NCI-H1417 (cell line): ENCODE measurements at regions not wholly inside any gene's neighbourhood (a gene's known extent, or its start where the extent isn't known, plus 50 kb on each side); places are given as distances from the start of the nearest gene placed in this dataset.
"Not testable (repeated sequence)": the region's sequence is repeated elsewhere in the genome, so short reads cannot be mapped to it uniquely, and the experiment has no call there.

Source experiments
- DNase-seq, 3 experiments: peaks; one replicate each; lab custom pipeline; 2025; lab: John Stamatoyannopoulos, UW

DNA sequence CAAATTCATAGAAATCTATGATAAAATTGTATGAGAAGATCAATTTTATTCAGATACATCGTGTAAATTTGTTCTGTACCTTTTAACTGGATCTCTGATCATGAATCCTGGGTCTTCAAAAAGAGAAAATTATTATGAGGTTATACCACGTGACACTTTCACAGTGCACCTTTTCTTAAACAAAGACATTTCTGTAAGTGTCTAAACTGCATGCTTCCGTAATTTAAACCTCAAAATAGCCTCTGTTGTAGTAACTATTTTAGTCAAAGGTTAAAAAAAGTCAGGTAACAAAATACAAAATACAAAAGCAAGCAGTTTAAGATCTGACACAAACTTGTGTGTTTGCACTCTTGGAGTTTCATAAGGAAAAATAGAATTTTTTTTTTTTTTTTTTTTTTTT lies 171.3 kb downstream of the SPIN4 start:
- not testable (repeated sequence) for DNase-seq

DNA sequence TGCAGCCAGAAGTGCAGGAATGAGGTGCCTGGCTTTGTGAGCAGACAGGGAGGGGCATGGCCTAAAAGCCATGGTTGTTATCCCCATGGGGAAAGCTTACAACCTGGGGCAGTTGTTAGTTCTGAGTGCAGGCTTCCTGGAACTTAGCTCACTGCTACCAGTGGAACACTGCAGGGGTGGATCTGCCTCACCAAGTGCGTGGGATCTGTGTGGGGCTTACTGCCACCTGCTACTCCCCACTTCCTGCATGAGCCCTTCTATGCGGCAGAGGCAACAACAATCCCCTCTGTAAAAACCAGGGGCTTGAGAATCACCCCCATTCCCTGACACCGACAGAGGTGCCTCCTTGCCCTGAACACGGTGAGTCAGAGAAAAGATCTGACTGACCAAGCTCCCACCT lies 174.6 kb downstream of the SPIN4 start:
- not testable (repeated sequence) for DNase-seq

DNA sequence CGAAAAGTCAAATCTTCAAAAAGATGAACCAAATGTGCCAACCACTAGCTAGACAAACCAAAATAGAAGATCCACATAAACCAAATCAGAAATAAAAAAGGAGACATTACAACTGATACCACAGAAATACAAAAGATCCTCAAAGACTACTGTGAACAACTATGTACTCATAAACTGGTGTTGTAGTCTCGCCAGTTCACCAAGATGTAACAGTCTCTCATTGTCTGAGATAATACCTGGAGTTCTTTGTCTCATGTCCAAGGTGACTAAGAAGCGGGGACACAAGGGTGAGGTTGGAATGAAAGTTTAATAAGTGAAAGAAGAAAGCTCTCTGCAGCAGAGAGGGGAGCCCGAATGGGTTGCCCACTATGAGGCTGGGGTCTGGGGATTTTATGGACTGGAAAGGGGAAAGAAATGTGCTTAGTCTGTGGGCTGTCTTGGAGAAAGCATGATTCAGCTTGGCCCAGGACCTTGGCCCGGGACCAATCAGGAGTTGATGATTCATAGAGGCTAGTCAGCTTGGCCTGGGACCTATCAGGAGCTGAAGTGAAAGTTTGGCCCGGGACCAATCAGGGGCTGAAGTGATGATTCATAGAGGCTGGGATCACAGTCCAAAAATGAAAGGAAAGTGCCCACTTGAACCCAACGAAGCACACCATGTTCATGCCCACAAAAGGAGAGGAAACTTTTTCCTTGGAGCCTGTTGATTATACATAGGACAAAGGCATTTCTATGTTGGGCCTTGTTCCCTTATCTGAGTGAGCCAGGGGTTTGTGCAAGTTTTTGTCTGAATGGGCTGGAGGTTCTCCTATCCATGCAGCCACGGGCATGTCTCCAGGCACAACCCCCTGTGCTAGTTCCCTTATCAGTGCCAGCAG lies 177.1 kb downstream of the SPIN4 start:
- DNase-seq = not testable (repeated sequence)

DNA sequence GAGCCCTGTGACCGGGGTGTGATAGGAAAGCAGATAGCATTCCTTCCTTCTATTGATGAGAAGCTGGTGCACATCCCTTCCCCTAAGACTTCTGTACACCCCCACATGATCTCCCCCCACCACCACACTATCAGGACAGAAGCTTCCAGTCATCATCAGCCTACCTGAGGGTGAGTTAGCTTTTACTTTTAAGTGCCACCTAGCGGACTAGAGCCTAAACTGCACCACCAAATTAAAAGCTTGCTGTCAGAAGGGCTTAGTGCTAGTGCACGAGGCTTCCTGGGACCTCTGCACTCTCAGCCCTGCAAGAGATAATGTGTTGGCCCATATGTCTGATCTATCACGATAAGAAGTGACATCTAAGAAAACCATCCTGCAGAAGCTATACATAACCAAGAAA lies 181.7 kb downstream of the SPIN4 start:
- not testable (repeated sequence) for DNase-seq

DNA sequence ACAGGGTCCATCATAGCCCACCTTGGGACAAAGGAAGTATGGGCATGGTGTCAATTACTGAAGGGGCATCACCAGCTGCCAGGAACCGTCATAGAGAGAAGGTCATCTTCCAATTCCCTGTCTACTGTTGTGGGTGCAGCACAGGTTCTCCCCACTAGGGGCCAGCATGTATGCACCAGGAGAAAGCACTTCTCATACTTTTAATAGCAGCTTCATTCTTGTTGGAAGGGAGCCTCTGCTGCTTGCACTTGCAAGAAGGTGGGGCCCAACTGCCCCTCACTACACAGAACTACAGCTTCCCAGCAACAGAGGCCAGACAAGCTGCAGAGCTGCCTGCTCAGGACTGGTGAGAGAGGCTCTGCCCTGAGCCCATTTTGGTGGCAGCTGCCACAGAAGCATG lies 182.2 kb downstream of the SPIN4 start:
- not testable (repeated sequence) for DNase-seq

DNA sequence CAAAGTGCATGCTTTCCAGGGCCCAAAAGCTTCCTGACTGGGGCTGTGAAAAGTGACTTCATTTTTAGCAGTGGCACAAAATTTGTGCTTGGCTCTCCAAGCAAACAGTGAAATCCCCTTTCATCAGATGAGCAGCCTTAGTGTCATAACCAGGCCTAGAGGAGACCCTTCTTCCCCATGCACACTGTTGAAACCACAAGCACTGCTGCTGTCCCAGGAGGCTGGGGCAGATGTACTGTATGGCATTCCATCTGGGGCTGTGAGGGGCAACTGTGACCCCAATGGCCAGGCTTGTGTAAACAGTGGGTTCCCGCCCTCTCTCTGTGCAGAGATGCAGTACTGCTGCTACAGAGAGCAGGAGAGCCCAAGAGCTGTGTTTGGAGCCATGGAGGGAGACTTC lies 184.1 kb downstream of the SPIN4 start:
- not testable (repeated sequence) for DNase-seq

DNA sequence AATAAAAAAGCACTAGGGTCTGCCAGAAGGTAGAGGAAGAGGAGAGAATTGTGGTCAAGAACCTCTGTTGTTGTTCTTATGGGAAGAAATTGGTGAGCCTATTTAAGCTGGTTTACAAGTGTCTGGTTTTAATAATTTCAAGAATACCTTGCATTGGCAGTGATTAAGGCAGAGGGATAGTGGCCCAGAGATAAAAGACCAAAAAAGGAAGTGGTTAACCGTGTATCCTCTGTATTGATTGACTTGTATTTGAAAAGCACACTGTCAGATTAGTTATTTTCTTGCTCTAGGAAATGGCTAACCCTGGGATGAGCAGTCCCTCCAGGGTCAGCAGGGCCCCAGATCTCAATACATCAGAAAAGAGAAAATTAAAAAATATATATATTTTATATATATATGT lies 190.1 kb downstream of the SPIN4 start:
- not testable (repeated sequence) for DNase-seq

DNA sequence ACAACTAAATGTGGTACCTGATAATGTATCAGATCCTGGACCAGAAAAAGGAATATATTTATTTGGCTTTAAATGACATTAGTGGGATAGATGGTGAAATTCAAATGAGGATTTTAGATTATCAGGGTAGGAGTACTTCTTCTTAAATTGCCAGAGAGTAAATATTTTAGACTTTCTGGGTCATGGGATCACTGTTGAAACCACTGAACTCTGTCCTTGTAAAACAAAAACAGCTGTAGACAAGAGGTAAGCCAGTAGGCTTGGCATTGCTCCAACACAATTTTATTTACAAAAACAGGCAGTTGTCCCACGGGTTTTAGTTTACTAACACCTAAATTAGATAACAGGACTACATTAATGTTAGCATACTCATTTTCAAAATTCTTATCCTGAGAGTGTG lies 190.8 kb downstream of the SPIN4 start:
- not testable (repeated sequence) for DNase-seq

DNA sequence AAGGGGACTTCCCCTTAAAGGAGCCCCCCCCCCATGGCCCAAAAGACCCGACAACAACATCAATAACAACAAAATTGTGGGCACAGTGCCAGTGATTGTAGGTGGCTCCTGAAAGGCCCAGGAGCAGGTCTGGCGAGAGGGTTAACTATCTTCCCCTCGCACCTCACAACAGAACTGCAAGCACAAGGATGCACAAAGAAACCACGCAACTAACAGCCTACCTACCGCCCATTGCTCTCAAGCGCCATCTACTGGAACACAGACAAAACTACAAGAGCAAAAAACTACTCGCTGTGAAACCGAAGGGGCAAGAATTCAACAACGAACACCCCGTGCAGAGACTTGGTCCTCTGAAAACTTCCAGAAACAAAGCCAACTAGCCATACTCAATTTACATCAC lies 205.6 kb downstream of the SPIN4 start:
- DNase-seq = not testable (repeated sequence)

DNA sequence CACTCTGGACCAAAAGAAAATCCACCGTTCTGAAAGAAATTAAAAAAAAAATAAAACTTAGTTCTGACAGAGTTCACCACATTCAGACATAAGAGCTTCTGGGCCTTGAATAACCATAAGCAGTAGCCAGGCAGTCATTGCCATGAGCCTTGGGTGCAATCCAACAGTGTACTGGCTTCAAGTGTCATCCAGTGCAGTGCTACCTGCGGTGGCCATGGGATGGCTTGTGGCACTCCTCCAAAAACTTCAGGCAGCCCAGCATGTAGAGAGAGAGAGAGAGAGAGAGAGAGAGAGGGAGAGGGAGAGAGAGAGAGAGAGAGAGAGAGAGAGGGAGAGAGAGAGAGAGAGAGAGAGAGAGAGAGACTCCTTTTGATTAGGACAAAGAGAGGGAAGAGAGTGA lies 208.5 kb downstream of the SPIN4 start:
- not testable (repeated sequence) for DNase-seq

DNA sequence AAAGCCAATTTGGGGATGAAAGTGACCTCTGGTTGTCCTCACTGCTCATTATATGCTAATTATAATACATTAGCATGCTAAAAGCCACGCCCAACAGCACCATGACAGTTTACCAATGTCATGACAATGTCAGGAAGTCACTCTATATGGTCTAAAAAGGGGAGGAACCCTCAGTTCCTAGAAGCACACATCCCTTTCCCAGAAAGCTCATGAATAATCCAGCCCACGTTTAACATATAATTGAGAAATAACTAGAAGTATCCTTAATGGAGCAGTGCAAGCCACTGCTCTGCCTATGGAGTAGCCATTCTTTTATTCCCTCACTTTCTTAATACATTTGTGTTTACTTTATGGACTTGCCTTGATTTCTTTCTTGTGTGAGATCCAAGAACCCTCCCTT lies 215.3 kb downstream of the SPIN4 start:
- DNase-seq = not testable (repeated sequence)

DNA sequence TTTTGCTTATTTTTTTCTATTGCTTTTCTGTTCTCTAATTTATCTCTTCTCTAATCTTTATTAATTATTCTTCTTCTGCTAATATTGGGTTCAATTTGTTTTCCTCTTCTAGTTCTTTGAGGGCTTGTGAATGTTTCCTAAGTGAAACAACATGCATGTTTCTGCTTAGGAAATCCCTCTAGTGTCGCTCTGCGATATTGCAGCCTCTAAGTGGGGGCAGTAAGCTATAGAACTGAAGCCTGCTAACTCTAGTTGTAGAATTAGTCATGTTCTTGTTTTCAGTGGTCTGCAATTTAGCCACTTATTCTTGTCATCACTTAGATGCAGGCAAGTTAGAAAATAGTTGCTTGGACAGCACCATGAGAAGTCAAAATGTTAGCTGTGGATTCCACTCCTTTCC lies 222.6 kb downstream of the SPIN4 start:
- DNase-seq = peak in 1 of 3 experiments; percentile 50

DNA sequence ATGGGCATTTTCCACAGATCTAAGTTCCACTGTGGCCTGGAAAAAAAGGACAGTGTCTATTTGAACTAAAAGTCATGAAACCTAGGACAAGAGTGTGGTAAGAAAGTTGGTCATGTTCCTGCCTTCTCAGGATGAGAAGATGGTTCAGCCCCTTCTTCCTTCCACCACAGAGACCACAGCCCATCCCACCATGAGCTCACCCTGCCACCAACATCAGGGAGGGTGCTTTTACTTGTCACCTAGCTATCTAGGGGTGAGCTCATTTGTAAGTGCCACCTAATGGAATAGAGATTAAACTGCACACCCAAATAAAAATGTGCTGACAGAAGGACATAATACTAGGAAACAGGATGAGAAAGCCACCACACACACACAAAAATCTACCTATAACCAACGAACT lies 235.9 kb downstream of the SPIN4 start:
- DNase-seq = no peak

DNA sequence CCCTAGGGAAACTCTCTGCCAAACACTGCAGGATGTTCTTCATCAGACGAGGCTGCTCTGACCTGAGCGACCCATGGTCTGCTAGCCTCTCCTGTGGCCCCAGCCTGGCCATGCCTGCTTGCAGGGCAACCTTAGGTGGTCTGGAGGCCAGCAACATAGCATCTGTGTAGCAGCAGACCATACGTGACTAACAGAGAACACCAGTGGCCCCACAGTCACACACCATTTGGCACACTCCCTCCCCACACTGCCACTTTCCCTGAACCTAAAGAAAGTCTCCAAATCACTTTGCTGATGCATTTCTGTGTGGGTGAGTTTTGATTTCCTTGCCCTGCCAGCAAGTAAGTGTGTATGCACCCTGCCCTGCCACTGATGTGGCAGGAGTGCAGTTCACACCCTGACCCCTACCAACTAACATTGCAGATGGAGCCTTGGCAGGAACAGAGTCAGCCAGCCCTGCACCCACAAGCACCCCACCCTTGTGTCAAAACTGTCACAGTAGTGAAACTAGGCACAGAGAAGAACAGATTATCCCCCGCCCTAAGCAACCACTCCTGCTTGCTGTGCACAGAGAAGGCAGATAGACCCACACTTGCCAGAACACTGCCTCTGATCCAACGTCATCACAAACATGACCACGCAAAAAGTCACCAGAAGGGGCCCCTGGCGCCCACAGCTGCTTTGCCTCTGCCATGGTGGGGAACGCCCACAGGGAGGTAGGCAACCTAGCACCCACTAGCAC lies 249.1 kb downstream of the SPIN4 start:
- DNase-seq = no peak

DNA sequence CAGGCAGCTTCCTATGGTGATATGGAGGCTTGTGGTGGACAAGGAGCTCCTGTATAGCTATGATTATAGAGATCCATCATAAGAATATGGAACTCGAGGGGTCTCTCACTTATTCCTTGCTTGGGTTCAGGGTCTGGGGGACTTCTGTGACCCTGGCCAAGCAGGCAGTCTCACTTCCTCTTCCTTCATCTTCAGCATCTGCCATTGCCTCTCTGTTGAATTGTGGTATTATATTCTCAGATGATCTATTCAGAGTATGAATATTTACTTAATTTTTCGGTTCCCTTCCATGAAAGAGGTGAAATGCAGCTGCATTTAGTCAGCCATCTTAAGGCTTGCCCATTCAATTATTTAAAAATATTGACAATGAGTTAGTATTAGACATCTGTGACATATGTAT lies 292.9 kb downstream of the SPIN4 start:
- no peak for DNase-seq

DNA sequence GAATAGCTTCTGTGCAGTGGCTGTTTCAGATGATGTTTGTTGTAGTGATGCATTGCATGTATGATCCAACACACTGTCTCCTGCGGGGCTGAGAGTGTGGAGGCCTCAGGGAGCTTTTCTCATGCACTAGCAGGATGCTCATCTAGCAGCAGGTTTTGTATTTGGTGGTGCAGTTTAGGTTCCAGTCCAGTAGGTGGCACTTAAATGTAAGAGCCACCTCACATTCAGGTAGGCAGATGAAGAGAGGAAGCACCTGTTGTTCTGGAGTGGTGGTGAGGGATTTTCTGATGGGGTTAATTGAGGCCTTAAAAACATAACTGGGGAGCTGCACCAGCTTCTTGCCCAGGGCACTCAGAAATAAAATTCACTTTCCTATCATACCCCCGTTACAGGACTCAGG lies 300.9 kb downstream of the SPIN4 start:
- DNase-seq = peak in 2 of 3 experiments; percentile 1 to 38

DNA sequence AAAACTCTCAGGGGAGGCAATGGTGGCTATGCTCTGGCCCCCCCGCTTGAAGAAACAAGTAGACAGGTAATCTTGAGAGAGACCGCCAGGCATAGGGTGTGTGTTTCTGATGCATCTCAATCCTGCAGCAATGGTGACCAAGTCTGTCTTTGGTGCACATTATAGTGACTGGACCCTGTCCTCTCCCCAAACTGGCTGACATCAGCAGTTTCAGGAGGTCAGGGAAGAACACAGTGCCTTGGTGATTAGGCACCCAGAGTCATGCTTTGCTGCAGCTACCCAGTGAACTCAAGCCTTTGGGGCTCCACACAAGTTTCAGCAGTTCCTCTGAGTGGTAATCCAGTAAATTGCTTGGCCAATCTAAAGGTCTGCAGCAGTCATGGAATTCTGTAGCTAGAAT lies 318.3 kb downstream of the SPIN4 start:
- DNase-seq = no peak

DNA sequence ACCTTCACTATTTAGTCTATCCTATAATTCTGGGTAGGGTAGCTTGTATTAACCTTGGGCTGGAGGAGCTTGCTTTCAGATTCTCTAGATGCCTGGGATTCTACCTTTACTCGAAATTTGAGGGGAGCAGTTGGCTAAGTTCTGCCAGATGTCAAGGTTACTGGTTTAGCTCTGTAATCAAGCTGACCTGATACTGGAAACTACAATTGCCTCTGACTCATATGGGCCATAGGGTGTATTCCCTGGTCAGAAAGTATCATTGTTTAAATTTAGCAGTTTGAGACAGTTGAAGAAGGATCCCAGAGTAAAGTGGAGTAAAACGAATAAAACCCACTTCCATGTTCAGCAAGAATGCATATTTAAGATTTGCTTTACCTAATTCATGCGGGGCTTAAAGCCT lies 337.6 kb downstream of the SPIN4 start:
- no peak for DNase-seq

DNA sequence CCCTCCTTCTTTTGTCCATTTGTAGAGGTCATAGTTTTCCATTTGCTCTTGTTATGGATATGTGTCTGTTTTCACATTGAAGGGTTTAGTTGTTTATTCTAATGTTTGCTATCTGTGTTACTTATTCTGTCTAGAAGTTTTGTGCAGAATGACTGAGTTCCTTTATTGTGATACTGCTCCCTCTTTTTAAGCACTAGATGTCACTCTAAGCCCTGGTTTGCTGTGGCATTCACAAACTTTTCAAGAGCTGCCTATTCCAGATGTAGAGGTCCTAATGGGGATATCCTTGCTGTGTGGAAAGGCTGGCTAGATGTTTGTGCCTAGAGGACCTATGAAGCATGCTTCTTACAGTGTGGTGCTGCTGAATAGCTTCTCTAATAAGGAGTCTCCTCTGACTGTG lies 338.6 kb downstream of the SPIN4 start:
- peak in 1 of 3 experiments; percentile 11 for DNase-seq

DNA sequence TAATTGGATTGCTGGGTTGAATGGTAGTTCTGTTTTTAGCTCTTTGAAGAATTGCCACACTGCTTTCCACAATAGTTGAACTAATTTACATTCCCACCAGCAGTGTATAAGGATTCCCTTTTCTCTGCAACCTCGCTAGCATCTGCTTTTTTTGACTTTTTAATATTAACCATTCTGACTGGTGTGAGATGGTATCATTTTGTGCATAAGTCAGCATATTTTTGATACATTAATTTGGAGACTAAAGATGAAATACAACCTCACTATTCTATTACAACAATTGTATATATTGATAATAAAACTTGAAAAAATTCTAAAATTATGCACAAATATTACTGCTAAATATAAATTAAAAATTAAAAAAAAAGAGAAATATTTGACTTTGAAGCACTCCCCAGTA lies 350.9 kb downstream of the SPIN4 start:
- not testable (repeated sequence) for DNase-seq
